Midbrain (tissue), 1 donor: ENCODE measurements at regions not wholly inside any gene's neighbourhood (a gene's known extent, or its start where the extent isn't known, plus 50 kb on each side); places are given as distances from the start of the nearest gene placed in this dataset.
A peak's percentile ranks its signal among the peaks of the same experiment; 100 is the strongest.

ENCODE experiments used
- DNase-seq: peaks from one replicate; lab custom pipeline; 2025; lab: John Stamatoyannopoulos, UW

DNA sequence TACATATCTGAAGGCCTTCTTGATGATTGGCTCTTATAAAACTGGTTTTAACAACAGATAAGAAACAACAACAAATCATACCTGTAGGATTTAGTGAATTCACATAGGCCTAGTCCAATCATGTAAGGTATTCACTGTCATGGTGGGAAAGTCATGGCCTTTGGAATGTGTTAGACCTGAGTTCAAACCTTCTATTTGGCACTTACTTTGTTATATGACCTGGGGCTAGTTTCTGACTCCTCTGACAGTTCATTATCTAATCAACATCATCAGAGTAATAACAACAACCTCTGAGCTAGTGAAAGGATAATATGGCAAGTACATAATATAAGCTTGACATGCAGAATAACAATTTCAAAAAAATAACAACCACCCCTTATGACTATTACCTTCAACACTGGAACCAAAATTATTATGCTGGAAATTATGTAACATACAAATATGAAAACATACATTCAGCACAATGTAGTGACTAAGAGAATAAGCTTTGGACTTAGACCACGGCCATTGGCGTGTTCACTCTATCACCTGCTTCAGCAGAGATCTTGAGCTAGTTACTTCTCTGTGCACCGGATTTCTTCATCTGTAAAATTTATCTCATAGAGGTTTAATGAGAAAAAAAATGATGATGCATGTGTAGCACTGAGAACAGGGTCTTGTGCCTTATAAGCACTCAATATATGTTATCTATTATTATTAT is 597.6 kb downstream of the LMO4 start:
- DNase-seq, result no peak

- no peak for DNase-seq
Observed at GRCh38 chr1:87926921-87927320, 598.2 kb downstream of the LMO4 start.

DNA sequence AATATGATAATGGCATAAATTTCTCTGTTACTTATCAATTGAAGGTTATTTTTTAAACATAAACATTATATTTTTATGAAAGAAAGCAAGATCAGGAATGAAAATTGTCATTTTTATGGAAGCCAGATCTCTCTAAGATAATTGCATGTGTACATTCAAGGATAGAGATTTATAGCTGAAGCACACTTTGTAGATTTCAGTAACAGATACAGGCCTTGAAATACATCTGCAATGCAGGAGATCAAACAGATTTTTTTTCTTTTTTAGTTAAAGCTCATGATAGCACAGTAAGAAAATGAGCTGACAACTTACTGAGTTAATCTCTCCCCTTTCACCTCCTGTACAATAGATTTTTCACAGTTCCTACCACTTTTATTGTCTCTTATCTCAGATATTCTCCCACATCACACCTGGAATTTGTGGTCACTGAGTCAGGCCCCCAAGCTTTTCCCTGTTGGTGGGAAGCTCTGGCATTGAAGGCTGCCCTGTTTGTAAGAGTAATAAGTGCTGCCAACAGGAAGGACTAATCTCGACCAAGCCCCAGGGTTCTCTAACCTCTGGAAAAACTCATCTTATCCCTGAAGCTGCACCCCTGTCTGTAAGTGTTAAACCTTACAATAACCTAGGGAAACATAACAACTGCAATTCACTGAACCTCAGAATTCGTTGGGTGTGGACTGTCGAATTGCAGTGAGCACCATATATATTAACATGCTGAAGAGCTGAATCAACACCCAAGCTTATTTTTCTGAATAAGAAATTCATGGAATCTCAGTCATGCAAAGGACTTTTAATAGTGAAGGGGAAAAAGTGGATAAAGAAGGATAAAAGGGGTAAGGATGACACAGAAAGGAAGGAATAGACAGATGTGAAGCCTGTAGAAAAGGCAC is 599.0 kb downstream of the LMO4 start:
- DNase-seq, result no peak

GRCh38 chr1:87928623-87929022 is 599.9 kb downstream of the LMO4 start:
- DNase-seq, result no peak

DNA sequence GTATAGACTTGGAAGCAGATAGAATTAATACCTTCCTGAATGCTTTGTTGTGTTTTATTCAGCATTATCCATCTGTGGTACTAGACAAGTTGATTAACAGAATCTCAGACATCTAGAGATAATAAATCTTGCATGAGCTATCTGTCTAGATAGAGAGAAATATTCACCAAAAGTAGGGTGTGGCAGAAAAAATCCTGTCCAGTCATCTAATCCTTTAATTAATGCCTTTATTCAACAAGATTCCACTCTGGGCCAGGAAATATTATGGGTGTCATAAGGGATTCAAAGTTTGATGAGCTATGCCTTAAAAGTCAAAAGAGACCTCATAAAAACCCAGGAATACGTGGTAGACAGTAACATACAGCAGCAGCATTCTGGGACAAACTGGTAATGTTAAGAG is 601.2 kb downstream of the LMO4 start:
- DNase-seq, result no peak

DNA sequence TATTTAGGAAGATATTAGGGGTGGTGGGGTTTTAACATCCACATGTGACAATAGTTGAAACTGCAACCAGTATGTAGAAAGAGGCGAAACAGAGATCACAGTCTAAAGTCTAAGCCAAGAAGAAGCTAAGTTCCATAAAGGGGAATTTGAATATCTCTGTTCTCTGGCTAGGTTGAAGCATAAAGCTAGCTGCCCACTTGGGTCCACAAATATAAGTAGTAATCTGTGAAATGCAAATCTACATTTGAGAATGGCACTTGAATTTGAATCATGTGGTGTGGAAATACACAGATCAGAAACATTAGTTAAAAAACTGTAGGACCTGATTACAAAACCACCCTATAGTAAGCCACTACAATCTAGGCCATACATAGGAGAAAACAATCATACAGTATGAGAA is 602.1 kb downstream of the LMO4 start:
- DNase-seq, result no peak

DNA sequence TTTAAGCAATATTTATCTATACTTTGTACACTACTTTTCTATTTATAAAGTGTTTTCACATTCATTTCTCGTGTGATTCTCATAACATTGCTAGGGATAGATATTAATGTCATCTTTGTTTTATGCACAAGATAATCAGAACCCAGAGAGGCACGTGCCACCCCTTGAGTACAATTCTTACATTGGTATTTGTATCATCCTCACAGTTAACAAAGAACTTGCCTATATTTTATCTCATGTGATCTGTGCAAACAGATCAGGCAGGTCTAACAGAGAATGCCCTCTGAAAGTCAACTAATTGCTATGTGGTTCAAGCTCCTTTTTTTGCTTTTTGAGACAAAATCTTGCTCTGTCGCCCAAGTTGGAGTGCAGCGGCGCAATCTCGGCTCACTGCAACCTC is 604.5 kb downstream of the LMO4 start:
- no peak for DNase-seq

DNA sequence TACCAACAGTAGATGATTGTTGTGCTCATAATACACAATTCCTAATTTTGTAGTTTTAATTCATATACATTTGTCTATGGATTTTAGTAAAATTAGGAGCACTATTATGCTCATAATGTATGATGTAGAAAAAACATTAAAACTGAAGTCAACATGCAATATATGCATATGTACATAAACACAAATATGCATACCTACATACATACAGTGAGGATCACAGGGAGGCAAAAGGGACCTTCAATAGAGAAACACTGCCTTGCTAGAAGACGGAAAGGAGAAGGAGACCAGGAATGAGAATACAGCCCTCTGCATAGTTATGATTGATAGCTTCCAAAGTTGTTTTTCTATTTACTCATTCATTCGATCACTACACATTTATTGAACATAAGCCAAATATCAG is 606.5 kb downstream of the LMO4 start:
- no peak for DNase-seq

- no peak for DNase-seq
Observed at GRCh38 chr1:87937831-87938395, 609.2 kb downstream of the LMO4 start.

- DNase-seq, result no peak
Observed at GRCh38 chr1:87938631-87939030, 610.0 kb downstream of the LMO4 start.

DNA sequence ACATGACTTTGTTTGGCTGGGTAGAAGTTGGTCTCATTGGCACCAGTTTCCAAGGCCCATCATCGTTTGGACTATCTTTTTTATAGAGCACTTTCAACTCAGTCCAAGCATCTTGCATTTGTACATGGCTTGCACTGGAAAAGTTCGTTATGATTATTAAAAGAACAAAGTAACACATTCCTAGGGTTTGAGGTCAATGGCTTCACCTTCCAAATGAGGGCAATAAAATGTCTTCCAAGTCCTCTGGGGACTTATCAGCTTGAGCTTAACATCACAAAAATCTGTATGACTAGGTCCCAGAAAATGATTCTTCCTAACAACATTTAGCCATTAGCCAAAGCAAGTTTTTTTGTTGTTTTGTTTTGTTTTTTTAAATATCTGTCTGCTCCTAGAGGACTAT is 610.8 kb downstream of the LMO4 start:
- no peak for DNase-seq

- no peak for DNase-seq
Observed at GRCh38 chr1:87940421-87940820, 611.7 kb downstream of the LMO4 start.

GRCh38 chr1:87941337-87941946 is 612.8 kb downstream of the LMO4 start:
- DNase-seq, result no peak

GRCh38 chr1:87942165-87942564 is 613.5 kb downstream of the LMO4 start:
- no peak for DNase-seq

DNA sequence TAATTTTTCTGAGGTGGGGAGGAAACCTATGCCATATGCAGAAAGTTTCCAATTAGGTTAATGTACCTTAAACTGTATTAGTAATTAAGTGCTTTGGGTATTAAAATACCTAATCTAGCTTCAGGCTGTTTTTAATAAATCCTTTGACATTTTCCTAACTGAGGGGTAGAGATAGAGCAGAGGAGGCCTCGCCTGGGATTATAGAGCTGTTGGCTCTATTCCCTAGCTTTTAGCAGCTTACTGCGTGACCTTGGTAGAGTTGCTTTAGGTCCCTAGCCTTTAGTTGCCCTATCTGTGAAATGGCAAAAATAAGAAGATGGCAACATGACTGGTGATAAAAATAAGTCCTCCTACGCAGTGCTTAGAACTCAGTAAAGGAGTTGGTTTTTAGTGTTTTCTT is 621.0 kb downstream of the LMO4 start:
- DNase-seq, result no peak

GRCh38 chr1:87950369-87950768 is 621.7 kb downstream of the LMO4 start:
- peak; percentile 51 for DNase-seq

- DNase-seq, result no peak
Observed at GRCh38 chr1:87951409-87951808, 622.7 kb downstream of the LMO4 start.

DNA sequence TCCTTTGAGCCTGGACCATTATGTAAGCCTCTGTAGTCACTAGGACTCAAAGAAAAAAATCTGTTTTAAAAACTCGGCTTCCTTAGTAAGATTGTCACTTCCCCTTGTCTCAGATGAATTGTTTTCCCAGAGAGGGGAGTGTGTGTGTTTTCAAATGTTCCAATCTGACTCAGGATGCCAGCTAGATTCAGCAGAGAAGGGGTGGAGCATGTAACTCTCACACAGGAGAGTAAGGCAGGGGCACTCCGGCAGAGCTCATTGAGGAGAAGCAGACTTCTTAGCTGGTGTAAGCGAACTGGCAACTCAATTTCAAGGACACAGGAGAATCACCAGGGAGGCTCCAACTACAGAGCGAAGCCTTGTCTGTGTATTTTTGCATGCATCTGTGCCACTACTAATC is 623.2 kb downstream of the LMO4 start:
- no peak for DNase-seq

- no peak for DNase-seq
Observed at GRCh38 chr1:87953121-87953520, 624.4 kb downstream of the LMO4 start.

DNA sequence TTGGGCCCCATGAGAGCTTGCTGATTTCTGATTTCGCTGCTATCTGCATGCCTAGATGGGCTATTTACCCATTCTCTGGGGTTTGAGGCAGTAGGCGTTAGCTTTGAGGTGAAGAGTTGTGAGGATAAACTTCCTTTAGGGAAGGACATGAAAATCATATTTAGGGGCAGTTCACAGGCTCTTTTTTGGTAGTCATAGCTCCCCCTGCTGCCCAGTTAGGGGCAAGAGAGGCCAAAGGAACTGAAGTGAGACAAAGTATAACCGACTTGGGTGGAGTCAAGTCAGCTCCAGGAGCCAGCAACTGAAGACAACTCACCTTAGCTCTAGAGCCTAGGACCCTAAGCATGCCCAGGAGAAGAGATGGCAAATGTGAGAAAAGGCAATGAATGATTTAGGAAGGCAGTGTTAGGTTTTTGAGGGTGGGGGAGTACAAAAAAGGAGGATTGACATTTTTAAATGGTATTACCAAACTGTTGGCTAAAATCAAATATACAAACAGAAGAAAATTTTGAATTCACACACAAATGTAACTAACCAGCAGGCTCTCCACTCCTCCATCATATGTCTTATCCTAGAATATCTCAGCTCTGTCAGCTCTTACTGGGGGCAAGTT is 625.2 kb downstream of the LMO4 start:
- DNase-seq, result peak; percentile 59

DNA sequence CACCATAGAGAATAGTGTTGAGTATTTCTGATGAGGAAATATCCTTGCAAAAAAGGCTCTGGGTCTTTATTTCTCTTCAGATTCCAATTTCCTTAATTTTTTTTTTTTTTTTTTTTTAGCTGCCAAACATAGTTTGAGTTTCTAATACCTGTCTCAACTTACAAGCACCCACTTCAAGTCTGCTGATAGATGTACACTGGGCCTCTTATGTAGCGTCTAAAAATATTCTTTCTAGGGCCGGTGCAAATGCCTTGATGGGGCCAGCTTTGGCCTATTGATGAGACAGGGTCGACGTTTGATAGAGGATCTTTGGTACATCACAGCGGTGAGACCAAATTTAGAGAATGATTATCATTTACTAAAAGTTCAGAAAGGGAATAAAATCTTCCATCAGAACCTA is 626.4 kb downstream of the LMO4 start:
- DNase-seq, result no peak

GRCh38 chr1:87956072-87956471 is 627.4 kb downstream of the LMO4 start:
- DNase-seq, result no peak
